HUES6 (cell line): ENCODE measurements at regions not wholly inside any gene's neighbourhood (a gene's known extent, or its start where the extent isn't known, plus 50 kb on each side); places are given as distances from the start of the nearest gene placed in this dataset.
"Not testable (repeated sequence)": the region's sequence is repeated elsewhere in the genome, so short reads cannot be mapped to it uniquely, and the experiment has no call there.

Source experiments
- H3K27ac ChIP-seq: 2 replicates; pipeline ENCODE4 v1.7.0; 2013; ENCODE audit warnings: low read depth, mild to moderate bottlenecking, low read length, inconsistent platforms
- H3K27me3 ChIP-seq: 2 replicates; pipeline ENCODE4 v1.6.1; 2013; ENCODE audit warnings: low read length; ENCODE audit not compliant: control insufficient read depth, insufficient read depth
- H3K36me3 ChIP-seq: 2 replicates; pipeline ENCODE4 v1.6.1; 2013; ENCODE audit warnings: low read length; ENCODE audit not compliant: control insufficient read depth, insufficient read depth
- H3K4me1 ChIP-seq: 2 replicates; pipeline ENCODE4 v1.6.1; 2013; ENCODE audit warnings: low read length; ENCODE audit not compliant: control insufficient read depth, insufficient read depth
- H3K4me3 ChIP-seq: 2 replicates; pipeline ENCODE4 v1.5.1; 2013; ENCODE audit warnings: low read depth, low read length
- H3K9ac ChIP-seq: one replicate; pipeline ENCODE4 v1.6.1; 2013; ENCODE audit warnings: mild to moderate bottlenecking, low read length
- H3K9me3 ChIP-seq: 2 replicates; pipeline ENCODE4 v1.6.1; 2013; ENCODE audit warnings: low read depth, low read length; ENCODE audit not compliant: control insufficient read depth, insufficient read depth

- Histone ChIP-seq H3K4me1 (no peaks in the 10 kb centered on the region), H3K9me3 (no peaks in the 10 kb centered on the region), H3K9ac (no peak overlapping the region), H3K36me3 (no peaks in the 10 kb centered on the region), H3K27ac (no peak overlapping the region), H3K27me3 (no peaks in the 10 kb centered on the region), H3K4me3 (no peak overlapping the region)
These were observed 135.6 kb downstream of the GPR85 start for GRCh38 chr7:112951070-112951469.

GRCh38 chr7:112949682-112950081 lies 136.9 kb downstream of the GPR85 start:
- not testable (repeated sequence) for H3K36me3 ChIP-seq, H3K4me1 ChIP-seq, H3K27me3 ChIP-seq, H3K4me3 ChIP-seq, H3K9me3 ChIP-seq, H3K27ac ChIP-seq, H3K9ac ChIP-seq

- Histone ChIP-seq H3K27ac (no peak overlapping the region), H3K36me3 (no peaks in the 10 kb centered on the region), H3K9ac (no peak overlapping the region), H3K27me3 (no peaks in the 10 kb centered on the region), H3K4me3 (no peak overlapping the region), H3K9me3 (no peaks in the 10 kb centered on the region), H3K4me1 (no peaks in the 10 kb centered on the region)
These were observed 140.3 kb downstream of the GPR85 start for GRCh38 chr7:112946350-112946749.

- H3K9ac ChIP-seq = no peak overlapping the region
- no peaks in the 10 kb centered on the region for H3K9me3 ChIP-seq
- 0 out of 2 replicates have a peak, but pooled peaks cover 5% of the 10 kb centered on the region for H3K4me1 ChIP-seq
- no peak overlapping the region for H3K4me3 ChIP-seq
- no peak overlapping the region for H3K27ac ChIP-seq
- no peaks in the 10 kb centered on the region for H3K36me3 ChIP-seq
- H3K27me3 ChIP-seq = no peaks in the 10 kb centered on the region
These were observed 141.6 kb downstream of the GPR85 start for GRCh38 chr7:112945046-112945445.

GRCh38 chr7:112942981-112943380 lies 143.6 kb downstream of the GPR85 start:
- Histone ChIP-seq H3K27ac (no peak overlapping the region), H3K9ac (no peak overlapping the region), H3K4me3 (no peak overlapping the region), H3K9me3 (no peaks in the 10 kb centered on the region), H3K4me1 (0 out of 2 replicates have a peak, but pooled peaks cover 5% of the 10 kb centered on the region), H3K36me3 (no peaks in the 10 kb centered on the region), H3K27me3 (no peaks in the 10 kb centered on the region)

GRCh38 chr7:112942125-112942524 lies 144.5 kb downstream of the GPR85 start:
- H3K27ac ChIP-seq, H3K4me1 ChIP-seq, H3K27me3 ChIP-seq, H3K36me3 ChIP-seq, H3K9me3 ChIP-seq, H3K4me3 ChIP-seq, H3K9ac ChIP-seq: not testable (repeated sequence)

GRCh38 chr7:112940314-112940732 lies 146.3 kb downstream of the GPR85 start:
- Histone ChIP-seq H3K4me3 (peak overlapping the region; percentile 72), H3K27ac (peak overlapping the region; percentile 3; the same call in 1 of the 2 replicates), H3K4me1 (0 out of 2 replicates have a peak, but pooled peaks cover 5% of the 10 kb centered on the region), H3K9me3 (no peaks in the 10 kb centered on the region), H3K36me3 (no peaks in the 10 kb centered on the region), H3K27me3 (no peaks in the 10 kb centered on the region), H3K9ac (peak overlapping the region; percentile 75)

DNA sequence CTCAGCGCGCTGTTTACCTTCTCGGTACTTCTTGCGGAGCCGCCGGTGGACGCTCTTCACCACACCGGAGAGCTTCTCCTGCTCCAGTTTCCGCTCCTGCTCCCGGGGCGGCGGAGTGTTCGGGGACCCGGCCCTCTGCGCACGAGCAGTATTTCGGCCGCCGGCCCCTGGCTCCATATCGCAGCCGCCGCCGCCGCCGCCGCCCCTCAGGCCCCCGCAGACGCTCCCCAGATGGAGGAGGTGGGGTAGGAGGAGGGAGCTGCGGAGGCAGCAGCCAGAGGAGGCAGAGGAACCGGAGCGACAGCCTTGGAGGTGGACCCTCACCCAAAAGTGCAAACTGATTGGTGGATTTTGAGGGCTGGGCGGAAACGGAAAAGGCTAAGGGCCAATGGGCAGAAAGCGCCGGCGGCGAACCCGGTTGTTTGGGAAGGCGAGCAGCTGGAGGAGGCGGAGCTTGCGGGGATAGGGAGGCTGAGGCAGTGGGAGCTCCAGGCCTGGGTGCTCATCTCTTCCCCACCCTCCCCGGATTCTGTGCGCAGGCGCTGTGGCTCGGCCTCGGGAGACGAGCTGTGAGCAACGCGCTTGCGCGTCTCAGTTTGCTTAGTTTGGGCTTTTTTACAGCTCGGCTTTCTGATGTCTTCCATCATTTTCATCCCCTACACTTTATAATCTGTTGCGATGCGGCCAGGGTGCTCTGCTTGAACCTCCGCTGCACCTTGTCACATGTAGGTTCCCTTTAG lies 146.9 kb downstream of the GPR85 start:
- Histone ChIP-seq H3K4me3 (peak overlapping the region; percentile 72), H3K27ac (peak overlapping the region; percentile 3; the same call in 1 of the 2 replicates)

DNA sequence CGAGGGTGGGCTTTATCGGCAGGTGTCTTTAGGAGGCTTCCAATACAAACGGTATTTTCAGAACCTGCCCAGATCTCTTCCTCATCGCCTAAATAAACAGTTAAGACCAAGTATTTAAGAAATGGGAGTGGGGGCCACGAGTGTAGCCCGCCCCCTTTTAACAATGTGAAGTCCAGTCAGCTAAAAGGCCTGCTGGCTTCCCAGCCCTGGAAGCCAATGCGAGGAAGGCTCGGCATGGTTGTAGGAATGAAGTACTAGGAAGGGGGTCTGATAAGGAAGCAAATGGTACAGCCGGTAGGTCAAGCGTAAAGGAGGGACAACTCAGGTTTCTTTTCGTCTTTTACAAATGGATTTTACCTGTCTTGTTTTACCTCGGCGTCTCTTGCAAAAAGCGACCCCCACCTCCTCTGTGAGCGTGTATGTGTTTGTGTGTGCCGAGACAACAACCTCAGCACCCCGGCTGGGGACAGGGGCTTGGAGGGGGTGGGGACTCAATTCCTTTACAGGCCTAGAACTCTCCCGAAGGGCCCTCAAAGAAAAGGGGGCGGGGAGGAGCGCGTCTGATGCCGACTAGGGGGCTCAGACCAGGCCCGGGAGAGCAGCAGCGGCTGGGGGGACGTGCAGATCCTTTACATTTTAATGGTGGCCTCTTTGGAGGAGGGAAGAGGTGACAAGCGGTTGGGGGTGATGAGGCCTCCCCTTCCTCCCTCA lies 147.6 kb downstream of the GPR85 start:
- Histone ChIP-seq H3K9ac (peak overlapping the region; percentile 62), H3K27ac (no peak overlapping the region), H3K4me1 (0 out of 2 replicates have a peak, but pooled peaks cover 5% of the 10 kb centered on the region), H3K9me3 (no peaks in the 10 kb centered on the region), H3K36me3 (no peaks in the 10 kb centered on the region), H3K27me3 (no peaks in the 10 kb centered on the region), H3K4me3 (peak overlapping the region; percentile 72)

More for the DNA sequence above, 146.9 kb downstream of the GPR85 start:
- H3K36me3 ChIP-seq = no peaks in the 10 kb centered on the region
- 0 out of 2 replicates have a peak, but pooled peaks cover 5% of the 10 kb centered on the region for H3K4me1 ChIP-seq
- no peaks in the 10 kb centered on the region for H3K9me3 ChIP-seq
- H3K9ac ChIP-seq = peak overlapping the region; percentile 75
- no peaks in the 10 kb centered on the region for H3K27me3 ChIP-seq

DNA sequence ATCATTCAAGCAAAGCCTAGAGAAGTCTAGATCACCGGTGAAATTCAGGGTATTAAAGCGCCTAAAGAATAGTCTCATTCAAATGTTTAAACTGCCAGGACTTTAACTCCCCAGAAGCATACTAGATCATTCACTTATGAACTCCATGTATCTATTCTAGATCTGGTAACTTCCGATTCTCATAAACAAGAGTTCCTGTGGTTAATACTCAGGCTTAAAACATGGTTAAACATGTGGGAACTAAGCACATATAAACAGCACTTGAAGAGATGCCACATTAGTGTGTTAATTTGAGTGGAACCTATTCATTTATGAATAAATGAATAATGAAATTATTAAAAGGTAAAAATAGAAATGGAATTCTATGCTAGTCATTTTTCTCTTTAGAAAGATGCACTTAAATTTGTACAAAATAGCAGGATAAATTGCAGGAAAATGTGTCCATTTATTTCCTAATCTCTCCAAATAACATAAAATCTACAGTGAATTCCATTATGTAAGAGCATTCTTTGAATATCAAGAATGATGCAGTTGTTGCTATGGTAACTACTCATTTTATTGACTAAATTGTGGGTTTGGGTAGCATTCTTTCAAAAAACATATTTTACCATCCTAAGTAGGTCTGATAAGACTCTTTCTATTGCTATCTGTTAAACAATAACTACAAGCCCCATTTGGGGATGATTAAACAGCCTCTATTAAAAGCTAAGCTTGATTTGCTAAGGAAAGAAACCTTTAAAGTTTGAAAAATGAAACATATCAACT lies 147.6 kb upstream of the TMEM168 start:
- Histone ChIP-seq H3K4me3 (peak overlapping the region; percentile 72), H3K36me3 (no peaks in the 10 kb centered on the region), H3K27ac (no peak overlapping the region), H3K9me3 (no peaks in the 10 kb centered on the region), H3K9ac (no peak overlapping the region), H3K4me1 (peaks cover 6% of the 10 kb centered on the region; the same call in 1 of the 2 replicates), H3K27me3 (no peaks in the 10 kb centered on the region)
